ENCODE measurements at regions not wholly inside any gene's neighbourhood (a gene's known extent, or its start where the extent isn't known, plus 50 kb on each side); places are given as distances from the start of the nearest gene placed in this dataset.

GRCh38 chr2:239734436-239735005 is 290.6 kb downstream of the NDUFA10 start:
- H2AFZ ChIP-seq (ENCODE audit: low read depth, low read length), result no peak overlapping the region
- ChIA-PET CTCF (no interaction called here), POLR2A (no interaction called here)
- H3K9me3 ChIP-seq (replicated peaks; ENCODE audit: control insufficient read depth, insufficient read depth, low read length), result no peaks in the 10 kb centered on the region
- TF ChIP-seq GATA2 (IDR thresholded peaks at IDR 0.05; ENCODE audit: insufficient read depth, insufficient read length, low read depth, low read length) (no peak), POLR2AphosphoS5 (IDR thresholded peaks at IDR 0.05; ENCODE audit: insufficient read depth, low read depth, low read length) (no peak)
- no peak overlapping the region for H3K4me3 ChIP-seq (replicated peaks in 1 of 3; ENCODE audit: insufficient read depth in 1 of 3, low read depth in 1 of 3, low read length in 3 of 3)
- H3K9me1 ChIP-seq (replicated peaks; ENCODE audit: control insufficient read depth, extremely low read depth, insufficient read depth, low read length), result no peaks in the 10 kb centered on the region
- H3K27me3 ChIP-seq (ENCODE audit: control insufficient read depth in 2 of 2, insufficient read depth in 2 of 2, low read length in 2 of 2), result no peaks in the 10 kb centered on the region
- no peaks in the 10 kb centered on the region for H4K20me1 ChIP-seq (replicated peaks; ENCODE audit: control insufficient read depth, extremely low read depth, insufficient read depth, low read length)
- intact Hi-C loops (cut with micrococcal nuclease) (no loop called here), dilution Hi-C loops (cut with MboI; ENCODE audit: extremely low pct_ligation_motif_present, low sequenced_read_pairs) (no loop called here)
- no peaks in the 10 kb centered on the region for H3K36me3 ChIP-seq (ENCODE audit: control insufficient read depth in 2 of 2, extremely low read depth in 1 of 2, insufficient read depth in 2 of 2, low read length in 2 of 2)
- no peaks in the 10 kb centered on the region for H3K79me2 ChIP-seq (ENCODE audit: control insufficient read depth, insufficient read depth, low read length)
- H3K27ac ChIP-seq (ENCODE audit: insufficient read depth, low read depth, low read length), result no peak overlapping the region
- no TSS peak for BruUV-seq (replicated peaks)
- FAIRE-seq, result no peak
- H3K9ac ChIP-seq (replicated peaks; ENCODE audit: extremely low read depth, insufficient read depth, low read length), result no peak overlapping the region
- DNase-seq (ENCODE audit: low read depth, low spot score), result no peak
- H3K4me2 ChIP-seq (ENCODE audit: insufficient read depth, low read length), result no peak overlapping the region
- no peaks in the 10 kb centered on the region for H3K4me1 ChIP-seq (ENCODE audit: control insufficient read depth, extremely low read depth, insufficient read depth, low read length)

GRCh38 chr2:239732666-239733010 is 292.5 kb downstream of the NDUFA10 start:
- Histone ChIP-seq H3K4me2 (ENCODE audit: insufficient read depth, low read length) (no peak overlapping the region), H3K9me1 (replicated peaks; ENCODE audit: control insufficient read depth, extremely low read depth, insufficient read depth, low read length) (no peaks in the 10 kb centered on the region), H3K9me3 (replicated peaks; ENCODE audit: control insufficient read depth, insufficient read depth, low read length) (no peaks in the 10 kb centered on the region), H3K79me2 (ENCODE audit: control insufficient read depth, insufficient read depth, low read length) (no peaks in the 10 kb centered on the region), H3K4me1 (ENCODE audit: control insufficient read depth, extremely low read depth, insufficient read depth, low read length) (no peaks in the 10 kb centered on the region), H3K9ac (replicated peaks; ENCODE audit: extremely low read depth, insufficient read depth, low read length) (no peak overlapping the region), H3K36me3 (ENCODE audit: control insufficient read depth in 2 of 2, extremely low read depth in 1 of 2, insufficient read depth in 2 of 2, low read length in 2 of 2) (no peaks in the 10 kb centered on the region), H3K27me3 (ENCODE audit: control insufficient read depth in 2 of 2, insufficient read depth in 2 of 2, low read length in 2 of 2) (no peaks in the 10 kb centered on the region), H3K27ac (ENCODE audit: insufficient read depth, low read depth, low read length) (no peak overlapping the region), H2AFZ (ENCODE audit: low read depth, low read length) (no peak overlapping the region), H4K20me1 (replicated peaks; ENCODE audit: control insufficient read depth, extremely low read depth, insufficient read depth, low read length) (no peaks in the 10 kb centered on the region), H3K4me3 (replicated peaks in 1 of 3; ENCODE audit: insufficient read depth in 1 of 3, low read depth in 1 of 3, low read length in 3 of 3) (no peak overlapping the region)
- dilution Hi-C loops (cut with MboI; ENCODE audit: extremely low pct_ligation_motif_present, low sequenced_read_pairs), result no loop called here
- ChIA-PET POLR2A (no interaction called here), CTCF (no interaction called here)
- TF ChIP-seq POLR2A (IDR thresholded peaks at IDR 0.05; ENCODE audit: low read depth, low read length), result no peak
- TF ChIP-seq EZH2 (IDR thresholded peaks at IDR 0.05; ENCODE audit: borderline replicate concordance, low read depth, low read length, severe bottlenecking), result no peak
- TF ChIP-seq JUN (IDR thresholded peaks at IDR 0.05; ENCODE audit: borderline replicate concordance, insufficient read depth, insufficient read length, low read depth), result no peak
- no peak for TF ChIP-seq MYC (IDR thresholded peaks at IDR 0.05; ENCODE audit: low read depth, low read length)
- TF ChIP-seq GATA2 (IDR thresholded peaks at IDR 0.05; ENCODE audit: insufficient read depth, insufficient read length, low read depth, low read length), result no peak
- no peak for TF ChIP-seq CTCF (IDR thresholded peaks at IDR 0.05; ENCODE audit: extremely low read depth in 1 of 2, insufficient read depth in 1 of 2, low read depth in 1 of 2, low read length in 2 of 2)
- no peak for TF ChIP-seq MAX (IDR thresholded peaks at IDR 0.05; ENCODE audit: insufficient read depth, insufficient read length)
- no peak for TF ChIP-seq FOS (IDR thresholded peaks at IDR 0.05; ENCODE audit: borderline replicate concordance, insufficient read depth, low read length)
- TF ChIP-seq POLR2AphosphoS5 (IDR thresholded peaks at IDR 0.05; ENCODE audit: insufficient read depth, low read depth, low read length), result no peak
- intact Hi-C loops (cut with micrococcal nuclease), result no loop called here
- BruUV-seq (replicated peaks), result no TSS peak
- FAIRE-seq (no peak), DNase-seq (ENCODE audit: low read depth, low spot score) (no peak)
